ENCODE measurements at regions not wholly inside any gene's neighbourhood (a gene's known extent, or its start where the extent isn't known, plus 50 kb on each side); places are given as distances from the start of the nearest gene placed in this dataset.

DNA sequence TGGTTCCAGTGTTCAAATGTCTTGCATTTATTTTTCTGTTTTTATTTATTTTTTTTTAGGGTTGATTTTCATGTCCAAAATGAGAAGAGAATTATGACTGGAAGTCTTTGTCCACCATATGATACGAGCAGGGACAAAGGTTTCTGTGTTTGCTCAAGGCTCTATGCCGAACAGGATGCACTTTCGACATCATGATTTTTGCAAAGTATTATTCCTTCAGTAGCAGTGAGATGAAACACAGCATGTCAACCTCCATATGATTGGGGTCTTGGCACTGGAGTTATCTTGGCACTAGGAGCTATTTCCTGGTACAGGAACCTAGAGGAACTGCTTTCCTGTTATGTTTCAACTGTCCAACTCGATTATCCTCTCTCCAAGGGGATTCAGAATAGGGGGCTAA, 72.6 kb downstream of the UCHL1 start:
- TF ChIP-seq EZH2phosphoT487 (IDR thresholded peaks at IDR 0.05; ENCODE audit: insufficient read depth, low read depth) (no peak), EZH2 (IDR thresholded peaks at IDR 0.05; ENCODE audit: insufficient read depth, poor library complexity, severe bottlenecking) (no peak)
